Transverse colon (tissue), 4 donors: ENCODE measurements at regions not wholly inside any gene's neighbourhood (a gene's known extent, or its start where the extent isn't known, plus 50 kb on each side); places are given as distances from the start of the nearest gene placed in this dataset.

Experiments
- POLR2A ChIP-seq: fragments of 450-650 bp; IDR thresholded peaks from one replicate; pipeline ENCODE4 v1.6.1; 2016; ENCODE audit warnings: antibody characterized with exemption, mild to moderate bottlenecking, moderate library complexity
- POLR2AphosphoS5 ChIP-seq, 3 donors: sonication (generic); formaldehyde crosslinking; IDR thresholded peaks; one replicate each; pipeline ENCODE4 v1.6.1; 2016; ENCODE audit warnings: antibody characterized with exemption in 3 of 3
- TF ChIP-seq, protein P1 (sequence below), 5 experiments: fragments of 200-600 bp in 3 of 5; fragments of 450-650 bp in 2 of 5; sonication (generic) in 3 of 5; IDR thresholded peaks; 1 replicate in 2 of 5; 2 replicates in 3 of 5; pipeline ENCODE4 v1.5.1; 2016 to 2017; ENCODE audit warnings: antibody characterized with exemption in 5 of 5, inconsistent platforms in 3 of 5, mild to moderate bottlenecking in 2 of 5, moderate library complexity in 1 of 5

DNA sequence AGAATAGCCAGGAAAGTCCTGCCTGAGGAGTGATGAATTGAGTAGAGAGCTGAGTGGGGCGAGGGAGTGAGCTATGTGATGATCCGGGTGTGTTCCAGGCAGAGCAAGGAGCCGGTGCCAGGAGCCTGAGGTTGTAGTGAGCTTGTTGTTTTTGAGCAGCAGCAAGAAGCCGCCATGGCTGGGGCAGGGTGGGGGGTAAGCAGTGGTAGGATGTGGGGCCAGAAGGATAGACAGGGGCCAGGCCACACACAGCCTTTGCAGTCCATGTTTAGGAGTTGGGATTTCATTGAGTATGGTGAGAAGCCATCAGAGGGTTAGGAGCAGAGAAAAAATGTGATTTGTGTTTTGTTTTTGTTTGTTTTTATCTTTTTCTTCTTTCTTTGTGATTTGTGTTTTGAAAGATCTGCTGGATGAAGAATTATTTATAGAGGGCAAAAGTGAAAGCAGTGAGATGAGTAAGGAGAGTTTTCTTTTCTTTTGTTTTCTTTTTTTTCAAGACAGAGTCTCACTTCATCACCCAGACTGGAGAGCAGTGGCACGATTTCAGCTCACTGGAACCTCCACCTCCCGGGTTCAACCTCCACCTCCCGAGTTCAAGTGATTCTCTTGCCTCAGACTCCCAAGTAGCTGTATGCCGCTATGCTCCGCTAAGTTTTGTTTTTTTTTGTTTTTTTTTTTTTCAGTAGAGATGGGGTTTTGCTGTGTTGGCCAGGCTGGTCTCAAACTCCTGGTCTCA is 92.3 kb upstream of the BCAT1 start:
- TF ChIP-seq, protein P1, sequence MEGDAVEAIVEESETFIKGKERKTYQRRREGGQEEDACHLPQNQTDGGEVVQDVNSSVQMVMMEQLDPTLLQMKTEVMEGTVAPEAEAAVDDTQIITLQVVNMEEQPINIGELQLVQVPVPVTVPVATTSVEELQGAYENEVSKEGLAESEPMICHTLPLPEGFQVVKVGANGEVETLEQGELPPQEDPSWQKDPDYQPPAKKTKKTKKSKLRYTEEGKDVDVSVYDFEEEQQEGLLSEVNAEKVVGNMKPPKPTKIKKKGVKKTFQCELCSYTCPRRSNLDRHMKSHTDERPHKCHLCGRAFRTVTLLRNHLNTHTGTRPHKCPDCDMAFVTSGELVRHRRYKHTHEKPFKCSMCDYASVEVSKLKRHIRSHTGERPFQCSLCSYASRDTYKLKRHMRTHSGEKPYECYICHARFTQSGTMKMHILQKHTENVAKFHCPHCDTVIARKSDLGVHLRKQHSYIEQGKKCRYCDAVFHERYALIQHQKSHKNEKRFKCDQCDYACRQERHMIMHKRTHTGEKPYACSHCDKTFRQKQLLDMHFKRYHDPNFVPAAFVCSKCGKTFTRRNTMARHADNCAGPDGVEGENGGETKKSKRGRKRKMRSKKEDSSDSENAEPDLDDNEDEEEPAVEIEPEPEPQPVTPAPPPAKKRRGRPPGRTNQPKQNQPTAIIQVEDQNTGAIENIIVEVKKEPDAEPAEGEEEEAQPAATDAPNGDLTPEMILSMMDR (IDR thresholded peaks at IDR 0.05), result no peak
- TF ChIP-seq POLR2AphosphoS5 (IDR thresholded peaks at IDR 0.05) (no peak), POLR2A (no peak)
